Prostate gland (tissue), 2 donors: ENCODE measurements at regions not wholly inside any gene's neighbourhood (a gene's known extent, or its start where the extent isn't known, plus 50 kb on each side); places are given as distances from the start of the nearest gene placed in this dataset.

ENCODE experiments used
- DNase-seq: peaks from one replicate; pipeline ENCODE4 v3.0.0-alpha.2; 2019; ENCODE audit warnings: low spot score
- H3K27ac ChIP-seq, 2 donors: fragments of 200-600 bp; sonication (generic); 2 replicates each; pipeline ENCODE4 v1.5.1; 2017 to 2019
- H3K27me3 ChIP-seq: fragments of 200-600 bp; sonication (generic); replicated peaks from 2 replicates; pipeline ENCODE4 v1.5.1; 2019; ENCODE audit not compliant: insufficient read depth
- H3K36me3 ChIP-seq, 2 donors: fragments of 200-600 bp; sonication (generic); 1 replicate in 1 of 2; 2 replicates in 1 of 2; pipeline versions ENCODE4 v1.5.1 to v1.8.1; 2017 to 2019
- H3K4me1 ChIP-seq: fragments of 200-600 bp; sonication (generic); replicated peaks from 2 replicates; pipeline ENCODE4 v1.5.1; 2019
- H3K4me3 ChIP-seq, 2 donors: fragments of 200-600 bp; sonication (generic); 2 replicates each; pipeline ENCODE4 v1.5.1; 2017 to 2019
- H3K9me3 ChIP-seq: fragments of 200-600 bp; sonication (generic); 2 replicates; pipeline ENCODE4 v1.5.1; 2017
- POLR2A ChIP-seq: fragments of 450-650 bp; IDR thresholded peaks from one replicate; pipeline ENCODE4 v1.6.1; 2016; ENCODE audit warnings: antibody characterized with exemption, mild to moderate bottlenecking
- POLR2AphosphoS5 ChIP-seq: sonication (generic); formaldehyde crosslinking; IDR thresholded peaks from one replicate; pipeline ENCODE4 v1.6.1; 2017; ENCODE audit warnings: antibody characterized with exemption
- WGBS: methylation state at CpG from one replicate; pipeline ENCODE4 v1.1.5; 2018; 5-methylcytosine and 5-hydroxymethylcytosine counted together
- intact Hi-C: fragments of 100-400 bp; cut with DNase I; formaldehyde crosslinking; loops from one replicate; pipeline ENCODE4 v1.14.2; 2022
- TF ChIP-seq, protein P1 (sequence below), 4 experiments: fragments of 200-600 bp in 2 of 4; fragments of 450-650 bp in 2 of 4; sonication (generic) in 2 of 4; IDR thresholded peaks; 1 replicate in 3 of 4; 2 replicates in 1 of 4; pipeline ENCODE4 v1.5.1; 2016 to 2019; ENCODE audit warnings: antibody characterized with exemption in 4 of 4, mild to moderate bottlenecking in 2 of 4, moderate library complexity in 2 of 4

DNA sequence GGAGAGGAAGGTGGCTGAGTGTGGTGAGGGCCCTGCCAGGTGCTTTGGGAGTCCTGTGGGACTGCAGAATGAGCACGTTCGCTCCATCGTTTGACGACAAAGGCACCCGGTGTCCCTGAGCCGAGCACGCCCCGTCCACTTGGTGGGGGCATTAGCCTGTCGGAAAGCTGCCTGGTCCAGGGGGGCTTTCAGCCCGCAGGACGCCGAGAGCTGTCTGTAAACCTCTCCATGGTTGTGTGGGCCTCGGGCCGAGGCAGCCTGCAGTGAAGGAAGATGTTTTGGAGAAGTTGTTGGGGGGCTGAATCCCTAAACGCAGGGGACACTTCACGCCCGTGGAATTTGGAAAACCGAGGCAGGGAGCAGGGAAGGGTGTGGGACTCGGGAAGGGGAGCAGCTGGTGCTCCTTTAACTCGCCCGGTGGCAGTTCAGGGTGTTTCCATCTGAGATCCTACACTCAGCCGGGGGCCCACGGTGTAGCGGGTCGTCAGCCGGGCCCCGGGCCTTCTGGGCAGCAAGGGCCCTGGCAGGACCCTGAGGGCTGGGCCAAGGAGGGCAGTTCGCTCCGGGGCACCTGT lies 53.8 kb downstream of the MRPL36 start:
- H3K9me3 ChIP-seq, result no peaks in the 10 kb centered on the region
- H3K27ac ChIP-seq, result no peak overlapping the region
- intact Hi-C loops, result no loop called here
- no peaks in the 10 kb centered on the region for H3K27me3 ChIP-seq
- TF ChIP-seq POLR2AphosphoS5 (no peak), POLR2A (no peak)
- TF ChIP-seq, protein P1, sequence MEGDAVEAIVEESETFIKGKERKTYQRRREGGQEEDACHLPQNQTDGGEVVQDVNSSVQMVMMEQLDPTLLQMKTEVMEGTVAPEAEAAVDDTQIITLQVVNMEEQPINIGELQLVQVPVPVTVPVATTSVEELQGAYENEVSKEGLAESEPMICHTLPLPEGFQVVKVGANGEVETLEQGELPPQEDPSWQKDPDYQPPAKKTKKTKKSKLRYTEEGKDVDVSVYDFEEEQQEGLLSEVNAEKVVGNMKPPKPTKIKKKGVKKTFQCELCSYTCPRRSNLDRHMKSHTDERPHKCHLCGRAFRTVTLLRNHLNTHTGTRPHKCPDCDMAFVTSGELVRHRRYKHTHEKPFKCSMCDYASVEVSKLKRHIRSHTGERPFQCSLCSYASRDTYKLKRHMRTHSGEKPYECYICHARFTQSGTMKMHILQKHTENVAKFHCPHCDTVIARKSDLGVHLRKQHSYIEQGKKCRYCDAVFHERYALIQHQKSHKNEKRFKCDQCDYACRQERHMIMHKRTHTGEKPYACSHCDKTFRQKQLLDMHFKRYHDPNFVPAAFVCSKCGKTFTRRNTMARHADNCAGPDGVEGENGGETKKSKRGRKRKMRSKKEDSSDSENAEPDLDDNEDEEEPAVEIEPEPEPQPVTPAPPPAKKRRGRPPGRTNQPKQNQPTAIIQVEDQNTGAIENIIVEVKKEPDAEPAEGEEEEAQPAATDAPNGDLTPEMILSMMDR (IDR thresholded peaks at IDR 0.05), result no peak
- no peak overlapping the region for H3K4me3 ChIP-seq
- WGBS, result 86% methylated on average over 29 of the region's 29 CpGs
- DNase-seq, result no peak
- H3K4me1 ChIP-seq, result no peaks in the 10 kb centered on the region
- H3K36me3 ChIP-seq, result no peaks in the 10 kb centered on the region

DNA sequence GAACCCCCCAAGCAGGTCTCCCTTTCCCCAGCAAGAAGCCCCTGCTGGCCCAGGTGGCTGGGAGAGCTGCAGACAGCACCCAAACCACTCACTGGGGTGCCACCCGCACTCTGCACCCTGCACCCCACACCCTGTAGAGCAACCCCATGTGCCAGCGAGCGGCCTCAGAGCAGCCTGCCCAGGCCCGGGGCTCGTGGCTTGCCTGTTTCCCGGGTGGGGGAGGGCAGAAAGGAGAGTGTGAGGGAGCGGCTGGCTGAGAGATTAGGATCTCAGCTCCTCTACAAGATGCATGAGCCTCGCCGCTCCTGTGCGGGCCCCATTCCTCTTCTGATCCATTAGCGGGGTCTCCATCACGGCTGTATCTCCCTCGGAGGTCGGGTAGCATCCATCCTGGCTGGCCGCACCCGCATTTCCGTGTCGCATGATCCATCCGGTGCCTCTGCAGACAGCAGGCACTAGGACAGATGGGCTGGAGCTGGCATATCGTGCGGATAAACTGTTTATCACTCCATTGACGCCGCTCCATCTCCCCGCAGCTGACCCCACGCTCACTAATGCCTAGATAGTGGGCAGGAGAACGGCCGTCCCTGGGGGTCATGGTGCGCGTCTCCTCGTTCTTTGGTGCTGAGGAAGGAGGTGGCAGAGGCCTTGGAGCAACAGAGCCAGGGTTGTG lies 54.4 kb downstream of the MRPL36 start:
- H3K27ac ChIP-seq, result no peak overlapping the region
- H3K4me1 ChIP-seq, result no peaks in the 10 kb centered on the region
- 73% methylated on average over 30 of the region's 30 CpGs for WGBS
- no peaks in the 10 kb centered on the region for H3K9me3 ChIP-seq
- DNase-seq, result no peak
- H3K4me3 ChIP-seq, result no peak overlapping the region
- intact Hi-C loops, result no loop called here
- no peaks in the 10 kb centered on the region for H3K36me3 ChIP-seq
- no peaks in the 10 kb centered on the region for H3K27me3 ChIP-seq
- TF ChIP-seq, protein P1 (IDR thresholded peaks at IDR 0.05), result no peak
- TF ChIP-seq POLR2AphosphoS5 (no peak), POLR2A (no peak)

GRCh38 chr5:1744393-1745122 lies 55.1 kb downstream of the MRPL36 start:
- H3K4me3 ChIP-seq, result no peak overlapping the region
- no peaks in the 10 kb centered on the region for H3K4me1 ChIP-seq
- no peaks in the 10 kb centered on the region for H3K9me3 ChIP-seq
- no peaks in the 10 kb centered on the region for H3K27me3 ChIP-seq
- H3K27ac ChIP-seq, result no peak overlapping the region
- intact Hi-C loops, result no loop called here
- no peaks in the 10 kb centered on the region for H3K36me3 ChIP-seq
- DNase-seq, result no peak
- 91% methylated on average over 21 of the region's 21 CpGs for WGBS
- TF ChIP-seq POLR2A, result no peak
- no peak for TF ChIP-seq POLR2AphosphoS5
- TF ChIP-seq, protein P1 (IDR thresholded peaks at IDR 0.05), result no peak

- intact Hi-C loops, result no loop called here
- WGBS, result 39% methylated on average over 5 of the region's 5 CpGs
- no peak for DNase-seq
- H3K27ac ChIP-seq, result no peak overlapping the region
- H3K4me3 ChIP-seq, result no peak overlapping the region
- H3K27me3 ChIP-seq, result no peaks in the 10 kb centered on the region
- no peaks in the 10 kb centered on the region for H3K4me1 ChIP-seq
- H3K9me3 ChIP-seq, result no peaks in the 10 kb centered on the region
- TF ChIP-seq POLR2AphosphoS5, result no peak
- TF ChIP-seq, protein P1 (IDR thresholded peaks at IDR 0.05), result no peak
- no peak for TF ChIP-seq POLR2A
- no peaks in the 10 kb centered on the region for H3K36me3 ChIP-seq
Measured at GRCh38 chr5:1743769-1744085, 55.9 kb downstream of the MRPL36 start.
